ENCODE measurements at regions not wholly inside any gene's neighbourhood (a gene's known extent, or its start where the extent isn't known, plus 50 kb on each side); places are given as distances from the start of the nearest gene placed in this dataset.
A peak's percentile ranks its signal among the peaks of the same experiment; 100 is the strongest.

GRCh38 chr1:165062346-165062745 is 294.2 kb downstream of the LMX1A start (continued):
- no peak for TF ChIP-seq ELF4 (CRISPR knock-in tag; IDR thresholded peaks at IDR 0.05)
- TF ChIP-seq ZNF3 (CRISPR knock-in tag; IDR thresholded peaks at IDR 0.05), result no peak
- TF ChIP-seq NBN (IDR thresholded peaks at IDR 0.05; ENCODE audit: low read depth), result no peak
- TF ChIP-seq HLTF (IDR thresholded peaks at IDR 0.05), result no peak
- no peak for TF ChIP-seq MAZ (CRISPR knock-in tag; conservative IDR thresholded peaks at IDR 0.05 in 1 of 2, IDR thresholded peaks at IDR 0.05 in 1 of 2)
- TF ChIP-seq ZNF274 (IDR thresholded peaks at IDR 0.05; ENCODE audit: borderline replicate concordance, low read depth, low read length), result no peak
- TF ChIP-seq POLR2AphosphoS5 (IDR thresholded peaks at IDR 0.05; ENCODE audit: control insufficient read depth, insufficient read depth, low read depth, low read length), result no peak
- no peak for TF ChIP-seq MECOM (CRISPR knock-in tag; IDR thresholded peaks at IDR 0.05)
- no peak for TF ChIP-seq RB1 (IDR thresholded peaks at IDR 0.05; ENCODE audit: low read depth)
- TF ChIP-seq NCOA4 (IDR thresholded peaks at IDR 0.05; ENCODE audit: partially characterized antibody), result no peak
- TF ChIP-seq PTRF (tag; IDR thresholded peaks at IDR 0.05), result no peak

- no peak overlapping the region for H3K27ac ChIP-seq (ENCODE audit: extremely low read depth, low read depth, low read length)
- H3K36me3 ChIP-seq (ENCODE audit: control insufficient read depth, insufficient read depth, low read length), result no peaks in the 10 kb centered on the region
- ATAC-seq, result no peak
- no peaks in the 10 kb centered on the region; the same call in 1 of the 2 replicates for H3K9me3 ChIP-seq (replicated peaks; ENCODE audit: control insufficient read depth, insufficient read depth, low read depth, low read length)
- no peaks in the 10 kb centered on the region for H4K20me1 ChIP-seq (replicated peaks; ENCODE audit: control insufficient read depth, insufficient read depth, low read length)
- no peaks in the 10 kb centered on the region for H3K4me1 ChIP-seq (replicated peaks in 1 of 2; ENCODE audit: control insufficient read depth in 2 of 2, insufficient read depth in 2 of 2, low read length in 2 of 2)
- H3K4me3 ChIP-seq, result no peak overlapping the region
- TF ChIP-seq GABPA (tag; conservative IDR thresholded peaks at IDR 0.05; ENCODE audit: low read depth), result no peak
- H2AFZ ChIP-seq (ENCODE audit: low read depth, low read length), result no peak overlapping the region
- no TSS peak for BruUV-seq (replicated peaks)
- intact Hi-C loops (cut with micrococcal nuclease), result no loop called here
- H3K27me3 ChIP-seq (ENCODE audit: control insufficient read depth in 2 of 2, insufficient read depth in 2 of 2, low read length in 2 of 2), result no peaks in the 10 kb centered on the region
- FAIRE-seq, result peak; percentile 66
- H3K9ac ChIP-seq (ENCODE audit: insufficient read depth in 1 of 2, low read depth in 2 of 2, low read length in 2 of 2), result no peak overlapping the region
- no peaks in the 10 kb centered on the region for H3K79me2 ChIP-seq (ENCODE audit: control insufficient read depth, insufficient read depth, low read length)
- no peak for DNase-seq (ENCODE audit: extremely low read depth in 1 of 4, low spot score in 3 of 4)
- in situ Hi-C loops (cut with MboI), result loop anchor here (25.0 kb wide), 1 partner anchor 1648 kb away; no protein-coding TSS in a partner anchor
- H3K4me2 ChIP-seq (ENCODE audit: insufficient read depth, low read length), result no peak overlapping the region
- ChIA-PET CTCF (ENCODE audit: low intra/inter-chr PET ratio) (no interaction called here), POLR2A (interaction anchor here (0.6 kb wide), 1 partner anchor 21 kb away, joined by 3 read pairs; no protein-coding TSS in a partner anchor)
- no peaks in the 10 kb centered on the region for H3K9me1 ChIP-seq (ENCODE audit: control insufficient read depth, insufficient read depth, low read length)
- whole genome bisulfite sequencing (ENCODE audit: insufficient coverage, low coverage, missing lambda C conversion rate), result under 1% methylated on average over 6 of the region's 6 CpGs
These were observed 296.2 kb downstream of the LMX1A start for GRCh38 chr1:165060285-165060793.
